Fibroblast of lung (primary cell): ENCODE measurements at regions not wholly inside any gene's neighbourhood (a gene's known extent, or its start where the extent isn't known, plus 50 kb on each side); places are given as distances from the start of the nearest gene placed in this dataset.

Experiments used
- DNase-seq, 2 donors: peaks; one replicate each; pipeline versions ENCODE4 v3.0.0 to v3.0.0-alpha.2; 2010; ENCODE audit warnings: low read depth in 2 of 2
- H2AFZ ChIP-seq: 2 replicates; pipeline ENCODE4 v1.5.1; 2012; ENCODE audit warnings: low read length, control low read depth, inconsistent platforms
- H3K27ac ChIP-seq: 2 replicates; pipeline ENCODE4 v1.5.1; 2011; ENCODE audit warnings: low read length, control low read depth; ENCODE audit not compliant: insufficient read depth
- H3K27me3 ChIP-seq: 2 replicates; pipeline ENCODE4 v1.5.1; 2011; ENCODE audit warnings: mild to moderate bottlenecking, low read length; ENCODE audit not compliant: control insufficient read depth, insufficient read depth
- H3K36me3 ChIP-seq: 2 replicates; pipeline ENCODE4 v1.5.1; 2011; ENCODE audit warnings: low read length; ENCODE audit not compliant: control insufficient read depth, insufficient read depth
- H3K4me1 ChIP-seq: 2 replicates; pipeline ENCODE4 v1.5.1; 2011; ENCODE audit warnings: low read length; ENCODE audit not compliant: control insufficient read depth, insufficient read depth; ENCODE audit errors: extremely low read depth
- H3K4me2 ChIP-seq: 2 replicates; pipeline ENCODE4 v1.5.1; 2011; ENCODE audit warnings: low read length, control low read depth; ENCODE audit not compliant: insufficient read depth; ENCODE audit errors: extremely low read depth
- H3K4me3 ChIP-seq, 4 experiments: fragments of 200-600 bp in 1 of 4; sonication (generic) in 1 of 4; replicated peaks in 1 of 4; 2 replicates each; pipeline ENCODE4 v1.5.1; 2011 to 2016; ENCODE audit warnings: low read length in 4 of 4, low read depth in 3 of 4, mild to moderate bottlenecking in 3 of 4, control low read depth in 2 of 4, inconsistent platforms in 1 of 4, mixed read lengths in 1 of 4; ENCODE audit not compliant: insufficient read depth in 1 of 4; ENCODE audit errors: control extremely low read depth in 1 of 4
- H3K79me2 ChIP-seq: 2 replicates; pipeline ENCODE4 v1.5.1; 2012; ENCODE audit warnings: mild to moderate bottlenecking, low read length, inconsistent platforms; ENCODE audit not compliant: control insufficient read depth, insufficient read depth
- H3K9ac ChIP-seq: 2 replicates; pipeline ENCODE4 v1.5.1; 2011; ENCODE audit warnings: mild to moderate bottlenecking, low read length, control low read depth; ENCODE audit not compliant: insufficient read depth
- H3K9me3 ChIP-seq: 2 replicates; pipeline ENCODE4 v1.5.1; 2012; ENCODE audit warnings: low read depth, low read length; ENCODE audit not compliant: control insufficient read depth, insufficient read depth
- H4K20me1 ChIP-seq: 2 replicates; pipeline ENCODE4 v1.5.1; 2011; ENCODE audit warnings: low read length; ENCODE audit not compliant: control insufficient read depth, insufficient read depth; ENCODE audit errors: extremely low read depth
- CTCF ChIP-seq, 2 donors: IDR thresholded peaks in 1 of 2; conservative IDR thresholded peaks in 1 of 2; 1 replicate in 1 of 2; 2 replicates in 1 of 2; pipeline ENCODE4 v1.5.1; 2011 to 2012; ENCODE audit warnings: low read length in 2 of 2, control low read depth in 1 of 2, inconsistent platforms in 1 of 2, low read depth in 1 of 2, mild to moderate bottlenecking in 1 of 2
- EZH2 ChIP-seq: IDR thresholded peaks from 2 replicates; pipeline ENCODE4 v1.5.1; 2012; ENCODE audit warnings: low read length, control low read depth, mild to moderate bottlenecking; ENCODE audit errors: missing control alignments

- no peaks in the 10 kb centered on the region for H4K20me1 ChIP-seq
- H3K9ac ChIP-seq: no peak overlapping the region
- H2AFZ ChIP-seq: no peak overlapping the region
- H3K4me2 ChIP-seq: no peak overlapping the region
- H3K4me3 ChIP-seq: no peak overlapping the region
- H3K27ac ChIP-seq: no peak overlapping the region
- H3K79me2 ChIP-seq: no peaks in the 10 kb centered on the region
- H3K4me1 ChIP-seq: no peaks in the 10 kb centered on the region
- peak in 1 of 2 donors; percentile 72 for DNase-seq
- H3K27me3 ChIP-seq: no peaks in the 10 kb centered on the region
- no peak for TF ChIP-seq CTCF (conservative IDR thresholded peaks at IDR 0.05 in 1 of 2, IDR thresholded peaks at IDR 0.05 in 1 of 2; ENCODE audit: low read depth in 1 of 2, low read length in 2 of 2)
- TF ChIP-seq EZH2: no peak
- no peaks in the 10 kb centered on the region for H3K36me3 ChIP-seq
- H3K9me3 ChIP-seq: no peaks in the 10 kb centered on the region
Measured at GRCh38 chr1:68301471-68302001, 69.2 kb upstream of the WLS start.

DNA sequence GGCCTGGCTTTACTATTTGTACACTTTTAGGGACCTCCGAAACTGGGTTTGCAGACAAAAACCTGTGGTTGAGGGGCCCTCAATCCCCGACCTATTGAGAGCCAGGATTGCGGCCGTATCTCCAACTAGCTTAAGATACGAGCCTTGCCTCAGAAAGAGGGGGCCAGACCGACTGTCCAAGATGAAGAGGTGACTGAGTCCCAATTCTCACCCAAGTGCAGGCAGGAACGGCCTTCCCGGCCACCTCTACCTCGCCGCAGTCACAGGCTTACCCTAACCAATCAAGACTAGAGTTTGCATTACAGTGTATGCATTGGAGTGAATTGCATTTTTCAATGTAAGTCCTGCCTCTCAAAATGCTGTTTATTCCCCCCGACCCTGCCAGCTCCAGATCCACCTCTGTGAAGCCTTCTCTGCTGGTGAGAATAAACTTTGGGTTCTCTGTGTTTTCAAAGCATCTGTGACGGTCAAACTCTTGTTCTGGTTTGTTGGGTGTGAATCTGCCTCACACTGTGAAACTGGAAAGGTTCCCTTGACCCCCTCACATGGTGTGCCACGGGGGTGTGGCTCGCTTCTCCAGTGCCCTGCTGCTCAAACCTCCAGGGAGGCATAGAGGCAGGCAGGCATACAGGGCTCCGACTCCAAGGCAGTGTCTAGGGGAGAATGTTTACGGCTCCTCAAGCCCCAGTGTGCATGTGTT is 62.2 kb upstream of the WLS start:
- Histone ChIP-seq H3K9ac (no peak overlapping the region), H3K4me3 (no peak overlapping the region), H3K9me3 (no peaks in the 10 kb centered on the region), H4K20me1 (no peaks in the 10 kb centered on the region), H3K4me2 (no peak overlapping the region), H2AFZ (no peak overlapping the region), H3K79me2 (no peaks in the 10 kb centered on the region), H3K4me1 (peaks cover 6% of the 10 kb centered on the region), H3K27ac (no peak overlapping the region), H3K36me3 (no peaks in the 10 kb centered on the region), H3K27me3 (no peaks in the 10 kb centered on the region)
- TF ChIP-seq CTCF (conservative IDR thresholded peaks at IDR 0.05 in 1 of 2, IDR thresholded peaks at IDR 0.05 in 1 of 2; ENCODE audit: low read depth in 1 of 2, low read length in 2 of 2) (no peak), EZH2 (no peak)
- DNase-seq: no peak

- peak overlapping the region; percentile 28 for H3K4me2 ChIP-seq
Measured at GRCh38 chr1:68293609-68294366, 61.5 kb upstream of the WLS start.

More at GRCh38 chr1:68293609-68294366, 61.5 kb upstream of the WLS start:
- Histone ChIP-seq H3K4me1 (peaks cover 6% of the 10 kb centered on the region), H3K9ac (no peak overlapping the region), H3K27ac (no peak overlapping the region), H3K4me3 (no peak overlapping the region), H3K9me3 (no peaks in the 10 kb centered on the region), H2AFZ (peak overlapping the region; percentile 74), H4K20me1 (no peaks in the 10 kb centered on the region), H3K27me3 (no peaks in the 10 kb centered on the region), H3K79me2 (no peaks in the 10 kb centered on the region), H3K36me3 (no peaks in the 10 kb centered on the region)
- TF ChIP-seq CTCF (conservative IDR thresholded peaks at IDR 0.05 in 1 of 2, IDR thresholded peaks at IDR 0.05 in 1 of 2; ENCODE audit: low read depth in 1 of 2, low read length in 2 of 2) (no peak), EZH2 (no peak)
- peak; percentile 31 to 68 for DNase-seq
